Keratinocyte (primary cell): ENCODE measurements at regions not wholly inside any gene's neighbourhood (a gene's known extent, or its start where the extent isn't known, plus 50 kb on each side); places are given as distances from the start of the nearest gene placed in this dataset.

ENCODE experiments used
- EZH2 ChIP-seq: IDR thresholded peaks from one replicate; pipeline ENCODE4 v1.6.1; 2012; ENCODE audit warnings: inconsistent platforms, mild to moderate bottlenecking, low read length, moderate library complexity
- TF ChIP-seq, protein P1 (sequence below), 3 experiments: IDR thresholded peaks in 1 of 3; conservative IDR thresholded peaks in 1 of 3; optimal IDR thresholded peaks in 1 of 3; 2 replicates in 2 of 3; 3 replicates in 1 of 3; pipeline versions ENCODE3 to v1.5.1; 2011; ENCODE audit warnings: low read length in 3 of 3, mild to moderate bottlenecking in 3 of 3, moderate library complexity in 2 of 3, control low read depth in 1 of 3, inconsistent platforms in 1 of 3; ENCODE audit not compliant: insufficient read depth in 2 of 3; ENCODE audit errors: extremely low read depth in 1 of 3

DNA sequence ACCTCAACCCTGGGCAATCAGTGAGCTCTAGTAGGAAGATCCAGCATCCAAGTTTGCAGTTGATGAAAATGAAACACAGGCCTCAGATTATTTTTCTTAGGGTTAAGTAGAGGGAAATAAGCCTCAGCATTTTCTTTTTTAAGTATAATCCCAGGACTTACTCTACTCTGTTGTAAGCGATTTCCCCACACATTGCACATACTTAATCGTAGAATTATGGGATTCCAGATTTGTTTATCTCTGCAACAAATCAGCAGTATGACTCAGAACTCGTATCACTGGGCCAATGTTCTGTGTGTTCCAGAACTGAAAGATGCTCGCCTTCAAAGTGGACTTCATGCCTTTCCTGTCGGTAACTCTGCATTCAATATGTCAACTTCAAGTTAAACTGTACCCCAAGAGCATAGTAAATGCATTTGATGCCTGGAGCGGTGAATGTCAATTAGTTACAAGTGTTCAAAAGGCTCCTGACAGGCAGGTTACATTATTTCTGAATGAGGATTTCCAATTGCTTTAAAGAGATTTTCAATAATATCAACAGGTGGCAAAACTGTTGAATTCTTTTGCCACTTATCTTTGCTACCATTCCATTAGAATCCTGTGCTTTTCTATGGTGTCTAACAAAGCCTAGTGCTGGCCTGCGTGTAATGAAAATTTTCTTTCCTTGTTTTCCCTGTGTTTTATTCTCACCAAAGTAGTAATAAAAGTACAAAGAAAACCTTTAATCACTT is 323.8 kb upstream of the SYT1 start:
- TF ChIP-seq, protein P1, sequence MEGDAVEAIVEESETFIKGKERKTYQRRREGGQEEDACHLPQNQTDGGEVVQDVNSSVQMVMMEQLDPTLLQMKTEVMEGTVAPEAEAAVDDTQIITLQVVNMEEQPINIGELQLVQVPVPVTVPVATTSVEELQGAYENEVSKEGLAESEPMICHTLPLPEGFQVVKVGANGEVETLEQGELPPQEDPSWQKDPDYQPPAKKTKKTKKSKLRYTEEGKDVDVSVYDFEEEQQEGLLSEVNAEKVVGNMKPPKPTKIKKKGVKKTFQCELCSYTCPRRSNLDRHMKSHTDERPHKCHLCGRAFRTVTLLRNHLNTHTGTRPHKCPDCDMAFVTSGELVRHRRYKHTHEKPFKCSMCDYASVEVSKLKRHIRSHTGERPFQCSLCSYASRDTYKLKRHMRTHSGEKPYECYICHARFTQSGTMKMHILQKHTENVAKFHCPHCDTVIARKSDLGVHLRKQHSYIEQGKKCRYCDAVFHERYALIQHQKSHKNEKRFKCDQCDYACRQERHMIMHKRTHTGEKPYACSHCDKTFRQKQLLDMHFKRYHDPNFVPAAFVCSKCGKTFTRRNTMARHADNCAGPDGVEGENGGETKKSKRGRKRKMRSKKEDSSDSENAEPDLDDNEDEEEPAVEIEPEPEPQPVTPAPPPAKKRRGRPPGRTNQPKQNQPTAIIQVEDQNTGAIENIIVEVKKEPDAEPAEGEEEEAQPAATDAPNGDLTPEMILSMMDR (optimal IDR thresholded peaks at IDR 0.05 in 1 of 3, IDR thresholded peaks at IDR 0.05 in 1 of 3, conservative IDR thresholded peaks at IDR 0.05 in 1 of 3; ENCODE audit: extremely low read depth in 1 of 3, insufficient read depth in 2 of 3, low read length in 3 of 3) = no peak
- TF ChIP-seq EZH2 = no peak
